HCT116 (cell line): ENCODE measurements at regions not wholly inside any gene's neighbourhood (a gene's known extent, or its start where the extent isn't known, plus 50 kb on each side); places are given as distances from the start of the nearest gene placed in this dataset.
"Not testable (repeated sequence)": the region's sequence is repeated elsewhere in the genome, so short reads cannot be mapped to it uniquely, and the experiment has no call there.

Experiments used
- ATF3 ChIP-seq: IDR thresholded peaks from 2 replicates; pipeline ENCODE4 v1.6.1; 2012
- EGR1 ChIP-seq: IDR thresholded peaks from 2 replicates; pipeline ENCODE4 v1.6.1; 2012; ENCODE audit warnings: low read depth
- EZH2 ChIP-seq: fragments of 200-600 bp; sonication (generic); IDR thresholded peaks from 2 replicates; pipeline ENCODE4 v1.6.1; 2017; ENCODE audit warnings: antibody characterized with exemption, mixed run types
- EZH2phosphoT487 ChIP-seq: fragments of 200-600 bp; IDR thresholded peaks from 2 replicates; pipeline ENCODE4 v1.6.1; 2018; ENCODE audit warnings: antibody characterized with exemption, borderline replicate concordance
- POLR2A ChIP-seq: IDR thresholded peaks from 2 replicates; pipeline ENCODE4 v1.7.0; 2011; ENCODE audit warnings: borderline replicate concordance; ENCODE audit not compliant: insufficient read depth, insufficient read length; ENCODE audit errors: extremely low read depth
- POLR2AphosphoS5 ChIP-seq: IDR thresholded peaks from 2 replicates; pipeline ENCODE4 v1.6.1; 2011; ENCODE audit warnings: mild to moderate bottlenecking, low read depth, low read length, moderate library complexity
- REST ChIP-seq: IDR thresholded peaks from 2 replicates; pipeline ENCODE4 v1.6.1; 2012; ENCODE audit warnings: low read depth
- SP1 ChIP-seq: IDR thresholded peaks from 2 replicates; pipeline ENCODE4 v1.6.1; 2012; ENCODE audit warnings: low read depth
- SRF ChIP-seq: IDR thresholded peaks from 2 replicates; pipeline ENCODE4 v1.6.1; 2012; ENCODE audit warnings: low read depth
- TCF7L2 ChIP-seq: IDR thresholded peaks from 2 replicates; pipeline ENCODE4 v1.7.0; 2011; ENCODE audit warnings: borderline replicate concordance, inconsistent platforms; ENCODE audit not compliant: insufficient read depth, insufficient read length; ENCODE audit errors: extremely low read depth
- ZNF274 ChIP-seq: fragments of 200-500 bp; sonication (Bioruptor generic); IDR thresholded peaks from 2 replicates; pipeline ENCODE4 v1.6.1; 2014; ENCODE audit warnings: mild to moderate bottlenecking, low read depth, low read length, inconsistent platforms
- TF ChIP-seq, protein P1 (sequence below), 3 experiments: fragments of 200-600 bp in 1 of 3; sonication (generic) in 1 of 3; IDR thresholded peaks in 2 of 3; conservative IDR thresholded peaks in 1 of 3; 2 replicates each; pipeline ENCODE4 v1.5.1; 2012 to 2017; ENCODE audit warnings: low read depth in 2 of 3, low read length in 2 of 3, antibody characterized with exemption in 1 of 3, borderline replicate concordance in 1 of 3, control low read depth in 1 of 3, mild to moderate bottlenecking in 1 of 3, mixed read lengths in 1 of 3, mixed run types in 1 of 3, moderate library complexity in 1 of 3; ENCODE audit not compliant: insufficient read depth in 1 of 3
- TF ChIP-seq, protein P2 (sequence below): IDR thresholded peaks from 2 replicates; pipeline ENCODE4 v1.6.1; 2012

DNA sequence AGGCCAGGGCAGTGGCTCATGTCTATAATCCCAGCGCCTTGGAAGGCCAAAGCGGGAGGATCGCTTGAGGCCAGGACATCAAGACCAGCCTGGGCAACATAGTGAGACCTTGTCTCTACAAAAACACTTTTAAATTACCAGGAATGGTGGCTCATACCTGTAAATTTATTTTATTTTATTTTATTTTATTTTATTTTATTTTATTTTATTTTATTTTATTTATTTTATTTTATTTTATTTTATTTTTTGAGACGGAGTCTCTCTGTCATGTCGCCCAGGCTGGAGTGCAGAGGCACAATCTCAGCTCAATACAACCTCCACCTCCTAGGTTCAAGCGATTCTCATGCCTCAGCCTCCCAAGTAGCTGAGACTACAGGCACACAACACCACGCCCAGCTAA is 152.1 kb upstream of the AUTS2 start:
- TF ChIP-seq, protein P1, sequence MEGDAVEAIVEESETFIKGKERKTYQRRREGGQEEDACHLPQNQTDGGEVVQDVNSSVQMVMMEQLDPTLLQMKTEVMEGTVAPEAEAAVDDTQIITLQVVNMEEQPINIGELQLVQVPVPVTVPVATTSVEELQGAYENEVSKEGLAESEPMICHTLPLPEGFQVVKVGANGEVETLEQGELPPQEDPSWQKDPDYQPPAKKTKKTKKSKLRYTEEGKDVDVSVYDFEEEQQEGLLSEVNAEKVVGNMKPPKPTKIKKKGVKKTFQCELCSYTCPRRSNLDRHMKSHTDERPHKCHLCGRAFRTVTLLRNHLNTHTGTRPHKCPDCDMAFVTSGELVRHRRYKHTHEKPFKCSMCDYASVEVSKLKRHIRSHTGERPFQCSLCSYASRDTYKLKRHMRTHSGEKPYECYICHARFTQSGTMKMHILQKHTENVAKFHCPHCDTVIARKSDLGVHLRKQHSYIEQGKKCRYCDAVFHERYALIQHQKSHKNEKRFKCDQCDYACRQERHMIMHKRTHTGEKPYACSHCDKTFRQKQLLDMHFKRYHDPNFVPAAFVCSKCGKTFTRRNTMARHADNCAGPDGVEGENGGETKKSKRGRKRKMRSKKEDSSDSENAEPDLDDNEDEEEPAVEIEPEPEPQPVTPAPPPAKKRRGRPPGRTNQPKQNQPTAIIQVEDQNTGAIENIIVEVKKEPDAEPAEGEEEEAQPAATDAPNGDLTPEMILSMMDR (IDR thresholded peaks at IDR 0.05 in 2 of 3, conservative IDR thresholded peaks at IDR 0.05 in 1 of 3; ENCODE audit: borderline replicate concordance in 1 of 3, insufficient read depth in 1 of 3, low read depth in 2 of 3, low read length in 2 of 3) = not testable (repeated sequence)
- not testable (repeated sequence) for TF ChIP-seq POLR2A, ZNF274, ATF3, EZH2, REST, EGR1, POLR2AphosphoS5, SP1, EZH2phosphoT487, TCF7L2, SRF
- TF ChIP-seq, protein P2, sequence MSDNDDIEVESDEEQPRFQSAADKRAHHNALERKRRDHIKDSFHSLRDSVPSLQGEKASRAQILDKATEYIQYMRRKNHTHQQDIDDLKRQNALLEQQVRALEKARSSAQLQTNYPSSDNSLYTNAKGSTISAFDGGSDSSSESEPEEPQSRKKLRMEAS = not testable (repeated sequence)
